ENCODE measurements at regions not wholly inside any gene's neighbourhood (a gene's known extent, or its start where the extent isn't known, plus 50 kb on each side); places are given as distances from the start of the nearest gene placed in this dataset.

GRCh38 chr12:43148691-43149090, 403.3 kb downstream of the ADAMTS20 start:
- H2AFZ ChIP-seq (ENCODE audit: insufficient read depth, low read length, poor library complexity): no peak overlapping the region
- WGBS (ENCODE audit: extremely low coverage, insufficient coverage, insufficient read length): no CpG with 5 or more reads among the region's 2 CpGs
- H3K36me3 ChIP-seq (ENCODE audit: control insufficient read depth in 1 of 2, insufficient read depth in 2 of 2, low read length in 2 of 2): no peaks in the 10 kb centered on the region
- no peaks in the 10 kb centered on the region for H3K79me1 ChIP-seq (ENCODE audit: low read length)
- no peak overlapping the region for H2BK5ac ChIP-seq (ENCODE audit: low read depth, low read length, poor library complexity)
- H3K18ac ChIP-seq (ENCODE audit: low read length): no peak overlapping the region
- no peak overlapping the region for H4K8ac ChIP-seq (ENCODE audit: low read depth, low read length)
- peaks cover 0 to 2% of the 10 kb centered on the region in 2 experiments for H3K4me1 ChIP-seq (ENCODE audit: control insufficient read depth in 1 of 2, insufficient read depth in 2 of 2, low read length in 2 of 2)
- no peak overlapping the region for H2BK12ac ChIP-seq (ENCODE audit: low read length)
- no peak overlapping the region for H4K12ac ChIP-seq (ENCODE audit: low read depth, low read length)
- no peak overlapping the region for H3K4me3 ChIP-seq (ENCODE audit: low read depth, low read length)
- H3K79me2 ChIP-seq (ENCODE audit: control insufficient read depth, insufficient read depth, low read length, poor library complexity): no peaks in the 10 kb centered on the region
- H3K4ac ChIP-seq (ENCODE audit: low read depth, low read length): no peak overlapping the region
- no peak overlapping the region for H2AK5ac ChIP-seq (ENCODE audit: low read length)
- H3K23ac ChIP-seq (ENCODE audit: low read length): no peak overlapping the region
- H4K91ac ChIP-seq (ENCODE audit: low read depth, low read length): no peak overlapping the region
- H3K27ac ChIP-seq (ENCODE audit: low read depth, low read length): no peak overlapping the region
- no peak overlapping the region for H3K14ac ChIP-seq (ENCODE audit: low read length)
- H3K9ac ChIP-seq (ENCODE audit: low read length): no peak overlapping the region
- no peak overlapping the region for H3K4me2 ChIP-seq (ENCODE audit: low read length)
- H3K9me3 ChIP-seq (ENCODE audit: insufficient read depth, low read depth, low read length): no peaks in the 10 kb centered on the region
- H2BK120ac ChIP-seq (ENCODE audit: insufficient read depth, low read length, poor library complexity): no peak overlapping the region
- no peaks in the 10 kb centered on the region for H3K27me3 ChIP-seq (ENCODE audit: insufficient read depth, low read length)
- no peak for DNase-seq

- no peak overlapping the region for H2BK5ac ChIP-seq (ENCODE audit: low read depth, low read length, poor library complexity)
- H4K91ac ChIP-seq (ENCODE audit: low read depth, low read length): no peak overlapping the region
- H3K79me1 ChIP-seq (ENCODE audit: low read length): no peaks in the 10 kb centered on the region
- no peak overlapping the region for H4K8ac ChIP-seq (ENCODE audit: low read depth, low read length)
- no peak overlapping the region for H3K27ac ChIP-seq (ENCODE audit: low read depth, low read length)
- no peak overlapping the region for H3K14ac ChIP-seq (ENCODE audit: low read length)
- H3K27me3 ChIP-seq (ENCODE audit: insufficient read depth, low read length): no peaks in the 10 kb centered on the region
- no peaks in the 10 kb centered on the region for H3K36me3 ChIP-seq (ENCODE audit: control insufficient read depth in 1 of 2, insufficient read depth in 2 of 2, low read length in 2 of 2)
- H2BK12ac ChIP-seq (ENCODE audit: low read length): no peak overlapping the region
- no CpG with 5 or more reads among the region's 1 CpG for WGBS (ENCODE audit: extremely low coverage, insufficient coverage, insufficient read length)
- no peak overlapping the region for H4K12ac ChIP-seq (ENCODE audit: low read depth, low read length)
- H2AFZ ChIP-seq (ENCODE audit: insufficient read depth, low read length, poor library complexity): no peak overlapping the region
- H3K79me2 ChIP-seq (ENCODE audit: control insufficient read depth, insufficient read depth, low read length, poor library complexity): no peaks in the 10 kb centered on the region
- H3K9me3 ChIP-seq (ENCODE audit: insufficient read depth, low read depth, low read length): no peaks in the 10 kb centered on the region
- H3K4ac ChIP-seq (ENCODE audit: low read depth, low read length): no peak overlapping the region
- H2BK120ac ChIP-seq (ENCODE audit: insufficient read depth, low read length, poor library complexity): no peak overlapping the region
- H2AK5ac ChIP-seq (ENCODE audit: low read length): no peak overlapping the region
- no peak overlapping the region for H3K23ac ChIP-seq (ENCODE audit: low read length)
- H3K4me1 ChIP-seq (ENCODE audit: control insufficient read depth in 1 of 2, insufficient read depth in 2 of 2, low read length in 2 of 2): peaks cover 0 to 2% of the 10 kb centered on the region in 2 experiments
- no peak overlapping the region for H3K18ac ChIP-seq (ENCODE audit: low read length)
- no peak overlapping the region for H3K4me2 ChIP-seq (ENCODE audit: low read length)
- H3K4me3 ChIP-seq (ENCODE audit: low read depth, low read length): no peak overlapping the region
- DNase-seq: no peak
- no peak overlapping the region for H3K9ac ChIP-seq (ENCODE audit: low read length)
Measured at GRCh38 chr12:43147878-43148277, 404.1 kb downstream of the ADAMTS20 start.

GRCh38 chr12:43145481-43145880, 406.5 kb downstream of the ADAMTS20 start:
- no peak overlapping the region for H3K4ac ChIP-seq (ENCODE audit: low read depth, low read length)
- no peak overlapping the region for H3K9ac ChIP-seq (ENCODE audit: low read length)
- H3K79me2 ChIP-seq (ENCODE audit: control insufficient read depth, insufficient read depth, low read length, poor library complexity): no peaks in the 10 kb centered on the region
- H2BK12ac ChIP-seq (ENCODE audit: low read length): no peak overlapping the region
- no peak overlapping the region for H3K18ac ChIP-seq (ENCODE audit: low read length)
- H3K36me3 ChIP-seq (ENCODE audit: control insufficient read depth in 1 of 2, insufficient read depth in 2 of 2, low read length in 2 of 2): no peaks in the 10 kb centered on the region
- no peaks in the 10 kb centered on the region for H3K27me3 ChIP-seq (ENCODE audit: insufficient read depth, low read length)
- WGBS (ENCODE audit: extremely low coverage, insufficient coverage, insufficient read length): no CpG with 5 or more reads among the region's 2 CpGs
- no peak overlapping the region for H3K14ac ChIP-seq (ENCODE audit: low read length)
- no peak overlapping the region for H3K23ac ChIP-seq (ENCODE audit: low read length)
- H3K27ac ChIP-seq (ENCODE audit: low read depth, low read length): no peak overlapping the region
- no peak overlapping the region for H4K12ac ChIP-seq (ENCODE audit: low read depth, low read length)
- no peak overlapping the region for H2AFZ ChIP-seq (ENCODE audit: insufficient read depth, low read length, poor library complexity)
- no peak overlapping the region for H3K4me3 ChIP-seq (ENCODE audit: low read depth, low read length)
- H3K79me1 ChIP-seq (ENCODE audit: low read length): no peaks in the 10 kb centered on the region
- H2AK5ac ChIP-seq (ENCODE audit: low read length): no peak overlapping the region
- no peak overlapping the region for H2BK5ac ChIP-seq (ENCODE audit: low read depth, low read length, poor library complexity)
- no peak overlapping the region for H4K8ac ChIP-seq (ENCODE audit: low read depth, low read length)
- no peaks in the 10 kb centered on the region for H3K9me3 ChIP-seq (ENCODE audit: insufficient read depth, low read depth, low read length)
- no peak overlapping the region for H4K91ac ChIP-seq (ENCODE audit: low read depth, low read length)
- no peak overlapping the region for H3K4me2 ChIP-seq (ENCODE audit: low read length)
- H3K4me1 ChIP-seq (ENCODE audit: control insufficient read depth in 1 of 2, insufficient read depth in 2 of 2, low read length in 2 of 2): peaks cover 0 to 2% of the 10 kb centered on the region in 2 experiments
- H2BK120ac ChIP-seq (ENCODE audit: insufficient read depth, low read length, poor library complexity): no peak overlapping the region
- DNase-seq: no peak

- no peak for DNase-seq
- H2BK120ac ChIP-seq (ENCODE audit: insufficient read depth, low read length, poor library complexity): no peak overlapping the region
- H3K36me3 ChIP-seq (ENCODE audit: control insufficient read depth in 1 of 2, insufficient read depth in 2 of 2, low read length in 2 of 2): no peaks in the 10 kb centered on the region
- H3K4ac ChIP-seq (ENCODE audit: low read depth, low read length): no peak overlapping the region
- H3K9ac ChIP-seq (ENCODE audit: low read length): no peak overlapping the region
- H4K8ac ChIP-seq (ENCODE audit: low read depth, low read length): no peak overlapping the region
- H2AK5ac ChIP-seq (ENCODE audit: low read length): no peak overlapping the region
- H3K4me2 ChIP-seq (ENCODE audit: low read length): no peak overlapping the region
- no peak overlapping the region for H3K4me3 ChIP-seq (ENCODE audit: low read depth, low read length)
- no peaks in the 10 kb centered on the region for H3K79me1 ChIP-seq (ENCODE audit: low read length)
- H3K27me3 ChIP-seq (ENCODE audit: insufficient read depth, low read length): no peaks in the 10 kb centered on the region
- H2BK12ac ChIP-seq (ENCODE audit: low read length): no peak overlapping the region
- no peaks in the 10 kb centered on the region for H3K79me2 ChIP-seq (ENCODE audit: control insufficient read depth, insufficient read depth, low read length, poor library complexity)
- no peak overlapping the region for H3K14ac ChIP-seq (ENCODE audit: low read length)
- no peak overlapping the region for H4K12ac ChIP-seq (ENCODE audit: low read depth, low read length)
- no peak overlapping the region for H3K23ac ChIP-seq (ENCODE audit: low read length)
- H3K18ac ChIP-seq (ENCODE audit: low read length): no peak overlapping the region
- H2BK5ac ChIP-seq (ENCODE audit: low read depth, low read length, poor library complexity): no peak overlapping the region
- no peak overlapping the region for H2AFZ ChIP-seq (ENCODE audit: insufficient read depth, low read length, poor library complexity)
- no peak overlapping the region for H4K91ac ChIP-seq (ENCODE audit: low read depth, low read length)
- no peak overlapping the region for H3K27ac ChIP-seq (ENCODE audit: low read depth, low read length)
- H3K9me3 ChIP-seq (ENCODE audit: insufficient read depth, low read depth, low read length): no peaks in the 10 kb centered on the region
- no peaks in the 10 kb centered on the region for H3K4me1 ChIP-seq (ENCODE audit: control insufficient read depth in 1 of 2, insufficient read depth in 2 of 2, low read length in 2 of 2)
Measured at GRCh38 chr12:43143278-43143677, 408.7 kb downstream of the ADAMTS20 start.

Measured in trophoblast cell (in vitro differentiated cells and primary cell).